HepG2 (cell line): ENCODE measurements at regions not wholly inside any gene's neighbourhood (a gene's known extent, or its start where the extent isn't known, plus 50 kb on each side); places are given as distances from the start of the nearest gene placed in this dataset.

Experiments
- ATAC-seq: fragments of 200-7000 bp; cut with Tn5 transposase; 3 replicates; pipeline ENCODE4 v1.9.1; 2020; ENCODE audit warnings: mild to moderate bottlenecking, moderate library complexity
- BruUV-seq: library from RNA; stranded (reverse); fragments of 400-500 nt; replicated peaks from 2 replicates; lab custom pipeline; 2021; lab: Mats Ljungman, UMichigan
- CTCF ChIA-PET: fragments of 300-600 bp; formaldehyde crosslinking; extraction: SDS; loops from one replicate; lab custom pipeline; 2021; ENCODE audit warnings: low total read pairs, inconsistent platforms, low intra/inter-chr PET ratio; lab: Yijun Ruan, JAX
- POLR2A ChIA-PET: fragments of 350-600 bp; sonication (Branson Sonifier 250); formaldehyde crosslinking; loops from one replicate; lab custom pipeline; 2020; ENCODE audit warnings: antibody characterized with exemption, inconsistent platforms; lab: Yijun Ruan, JAX
- DNase-seq: peaks from one replicate; pipeline ENCODE4 v3.0.0-alpha.2; 2015; ENCODE audit warnings: low spot score
- FAIRE-seq: peaks from 3 replicates; lab custom pipeline; 2011; peaks lifted over from hg19 to GRCh38; lab: Jason Lieb, UNC
- H2AFZ ChIP-seq: one replicate; pipeline ENCODE4 v1.6.1; 2011; ENCODE audit warnings: low read length, inconsistent platforms
- H3K27ac ChIP-seq: fragments of 300-600 bp; 3 replicates; pipeline ENCODE4 v1.8.0; 2011; ENCODE audit warnings: mixed run types, mild to moderate bottlenecking, mixed read lengths, low read length, inconsistent platforms; ENCODE audit not compliant: insufficient read depth; ENCODE audit errors: extremely low read length
- H3K27me3 ChIP-seq, 2 experiments: fragments of 200-600 bp in 1 of 2; 2 replicates in 1 of 2; 3 replicates in 1 of 2; pipeline versions ENCODE4 v1.6.0 to v1.8.0; 2011; ENCODE audit warnings: low read length in 2 of 2, mild to moderate bottlenecking in 2 of 2, moderate library complexity in 2 of 2, inconsistent platforms in 1 of 2; ENCODE audit not compliant: insufficient read depth in 2 of 2, control insufficient read depth in 1 of 2
- H3K36me3 ChIP-seq, 2 experiments: fragments of 200-600 bp in 1 of 2; replicated peaks in 1 of 2; 2 replicates in 1 of 2; 3 replicates in 1 of 2; pipeline versions ENCODE4 v1.5.1 to v1.8.0; 2011; ENCODE audit warnings: low read length in 2 of 2, inconsistent platforms in 1 of 2; ENCODE audit not compliant: insufficient read depth in 2 of 2, control insufficient read depth in 1 of 2
- H3K4me1 ChIP-seq: 2 replicates; pipeline ENCODE4 v1.5.1; 2012; ENCODE audit warnings: low read length, inconsistent platforms; ENCODE audit not compliant: insufficient read depth
- H3K4me2 ChIP-seq: 2 replicates; pipeline ENCODE4 v1.6.0; 2011; ENCODE audit warnings: low read depth, low read length, inconsistent platforms
- H3K4me3 ChIP-seq, 3 experiments: fragments of 200-600 bp in 1 of 3; sonication (generic), shearing (Covaris generic) in 1 of 3; replicated peaks in 1 of 3; 2 replicates each; pipeline ENCODE4 v1.5.1; 2011 to 2016; ENCODE audit warnings: low read length in 3 of 3, inconsistent platforms in 2 of 3, low read depth in 2 of 3, mild to moderate bottlenecking in 2 of 3, control low read depth in 1 of 3, mixed read lengths in 1 of 3; ENCODE audit not compliant: insufficient read depth in 1 of 3
- H3K79me2 ChIP-seq: one replicate; pipeline ENCODE4 v1.6.1; 2011; ENCODE audit warnings: low read length, inconsistent platforms; ENCODE audit not compliant: insufficient read depth
- H3K9ac ChIP-seq: 2 replicates; pipeline ENCODE4 v1.6.0; 2011; ENCODE audit warnings: mild to moderate bottlenecking, low read depth, low read length, inconsistent platforms; ENCODE audit not compliant: insufficient read depth
- H3K9me3 ChIP-seq: 2 replicates; pipeline ENCODE4 v1.5.1; 2012; ENCODE audit warnings: mild to moderate bottlenecking, low read length
- H4K20me1 ChIP-seq: 2 replicates; pipeline ENCODE4 v1.6.0; 2011; ENCODE audit warnings: inconsistent platforms, mild to moderate bottlenecking, low read length, moderate library complexity; ENCODE audit not compliant: insufficient read depth
- AHR ChIP-seq: IDR thresholded peaks from 2 replicates; pipeline ENCODE4 v1.6.1; 2018; ENCODE audit warnings: missing genetic modification reagents, missing compliant biosample characterization
- EZH2 ChIP-seq: conservative IDR thresholded peaks from 2 replicates; pipeline ENCODE4 v1.6.1; 2012; ENCODE audit warnings: mild to moderate bottlenecking, low read depth, low read length, moderate library complexity
- IRF2 ChIP-seq: IDR thresholded peaks from 2 replicates; pipeline ENCODE4 v1.6.1; 2018; ENCODE audit warnings: missing genetic modification reagents, missing compliant biosample characterization
- PRDM15 ChIP-seq: sonication (generic); formaldehyde crosslinking; IDR thresholded peaks from 2 replicates; pipeline ENCODE4 v1.4.0; 2020; ENCODE audit warnings: missing genetic modification reagents
- RFXAP ChIP-seq: sonication (generic); formaldehyde crosslinking; IDR thresholded peaks from 2 replicates; pipeline ENCODE4 v1.4.0; 2020; ENCODE audit warnings: missing genetic modification reagents, borderline replicate concordance
- SALL1 ChIP-seq: sonication (generic); formaldehyde crosslinking; IDR thresholded peaks from 2 replicates; pipeline ENCODE4 v1.8.0; 2022; ENCODE audit warnings: mild to moderate bottlenecking, missing genetic modification reagents
- SMARCE1 ChIP-seq: fragments of 450-650 bp; IDR thresholded peaks from 2 replicates; pipeline ENCODE4 v1.6.1; 2017; ENCODE audit warnings: borderline replicate concordance
- ZNF274 ChIP-seq: sonication (generic); formaldehyde crosslinking; IDR thresholded peaks from 2 replicates; pipeline ENCODE4 v1.5.1; 2020; ENCODE audit warnings: mild to moderate bottlenecking, missing genetic modification reagents
- ZNF451 ChIP-seq: sonication (generic); formaldehyde crosslinking; IDR thresholded peaks from 2 replicates; pipeline ENCODE4 v1.5.0; 2020; ENCODE audit warnings: mild to moderate bottlenecking, missing genetic modification reagents
- ZNF609 ChIP-seq: sonication (generic); formaldehyde crosslinking; IDR thresholded peaks from 2 replicates; pipeline ENCODE4 v1.4.0; 2020; ENCODE audit warnings: mild to moderate bottlenecking, missing genetic modification reagents, borderline replicate concordance
- WGBS: methylation state at CpG from one replicate; pipeline ENCODE4 v1.1.6; 2017; ENCODE audit warnings: low lambda C conversion rate; 5-methylcytosine and 5-hydroxymethylcytosine counted together
- in situ Hi-C: cut with HindIII; loops from 2 replicates; pipeline ENCODE4 v1.10.0; 2017; ENCODE audit warnings: low pct_unique_long_range_greater_than_20kb; ENCODE audit not compliant: extremely low pct_ligation_motif_present
- intact Hi-C: fragments of 100-400 bp; cut with micrococcal nuclease; formaldehyde crosslinking; loops from one replicate; pipeline ENCODE4 v1.10.0; 2022; ENCODE audit not compliant: unreplicated experiment
- TF ChIP-seq, protein P1 (sequence below): sonication (generic); formaldehyde crosslinking; IDR thresholded peaks from 2 replicates; pipeline ENCODE4 v1.5.0; 2020; ENCODE audit warnings: missing genetic modification reagents
- TF ChIP-seq, protein P2 (sequence below): IDR thresholded peaks from 2 replicates; pipeline ENCODE4 v1.6.1; 2018; ENCODE audit warnings: missing genetic modification reagents

DNA sequence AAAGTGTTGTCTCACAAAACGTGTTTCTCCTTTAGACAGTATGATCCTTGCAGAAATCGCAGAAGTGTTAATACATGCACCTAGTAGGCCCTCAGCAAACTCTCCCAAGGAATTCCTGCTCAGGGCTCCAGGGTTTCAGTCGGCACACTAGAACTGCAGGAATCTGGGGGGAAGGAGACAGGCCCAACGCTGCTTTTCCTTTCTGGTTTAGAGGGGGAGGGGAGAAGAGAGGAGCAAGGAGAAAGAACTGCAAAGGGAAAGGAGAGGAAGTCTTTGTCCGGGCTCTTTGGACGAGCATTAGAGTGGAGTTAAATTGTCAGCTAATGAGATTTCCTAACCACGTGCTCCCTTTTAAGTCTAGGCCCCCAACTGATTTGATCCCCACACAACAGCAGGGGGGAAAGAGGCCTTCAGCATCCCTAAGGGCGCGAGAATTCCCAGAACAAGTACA is 103.7 kb upstream of the SOD1 start:
- CTCF ChIA-PET, result no interaction called here
- no peak overlapping the region for H3K9ac ChIP-seq
- DNase-seq, result no peak
- TF ChIP-seq, protein P1, sequence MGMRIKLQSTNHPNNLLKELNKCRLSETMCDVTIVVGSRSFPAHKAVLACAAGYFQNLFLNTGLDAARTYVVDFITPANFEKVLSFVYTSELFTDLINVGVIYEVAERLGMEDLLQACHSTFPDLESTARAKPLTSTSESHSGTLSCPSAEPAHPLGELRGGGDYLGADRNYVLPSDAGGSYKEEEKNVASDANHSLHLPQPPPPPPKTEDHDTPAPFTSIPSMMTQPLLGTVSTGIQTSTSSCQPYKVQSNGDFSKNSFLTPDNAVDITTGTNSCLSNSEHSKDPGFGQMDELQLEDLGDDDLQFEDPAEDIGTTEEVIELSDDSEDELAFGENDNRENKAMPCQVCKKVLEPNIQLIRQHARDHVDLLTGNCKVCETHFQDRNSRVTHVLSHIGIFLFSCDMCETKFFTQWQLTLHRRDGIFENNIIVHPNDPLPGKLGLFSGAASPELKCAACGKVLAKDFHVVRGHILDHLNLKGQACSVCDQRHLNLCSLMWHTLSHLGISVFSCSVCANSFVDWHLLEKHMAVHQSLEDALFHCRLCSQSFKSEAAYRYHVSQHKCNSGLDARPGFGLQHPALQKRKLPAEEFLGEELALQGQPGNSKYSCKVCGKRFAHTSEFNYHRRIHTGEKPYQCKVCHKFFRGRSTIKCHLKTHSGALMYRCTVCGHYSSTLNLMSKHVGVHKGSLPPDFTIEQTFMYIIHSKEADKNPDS (CRISPR knock-in tag), result no peak
- TF ChIP-seq PRDM15 (CRISPR knock-in tag), result no peak
- TF ChIP-seq EZH2, result no peak
- TF ChIP-seq ZNF274 (CRISPR knock-in tag), result no peak
- no peak for TF ChIP-seq SALL1
- TF ChIP-seq RFXAP (CRISPR knock-in tag), result no peak
- no peak for TF ChIP-seq IRF2 (CRISPR knock-in tag)
- no peak for TF ChIP-seq AHR (CRISPR knock-in tag)
- TF ChIP-seq SMARCE1, result no peak
- TF ChIP-seq ZNF609 (CRISPR knock-in tag), result no peak
- TF ChIP-seq, protein P2, sequence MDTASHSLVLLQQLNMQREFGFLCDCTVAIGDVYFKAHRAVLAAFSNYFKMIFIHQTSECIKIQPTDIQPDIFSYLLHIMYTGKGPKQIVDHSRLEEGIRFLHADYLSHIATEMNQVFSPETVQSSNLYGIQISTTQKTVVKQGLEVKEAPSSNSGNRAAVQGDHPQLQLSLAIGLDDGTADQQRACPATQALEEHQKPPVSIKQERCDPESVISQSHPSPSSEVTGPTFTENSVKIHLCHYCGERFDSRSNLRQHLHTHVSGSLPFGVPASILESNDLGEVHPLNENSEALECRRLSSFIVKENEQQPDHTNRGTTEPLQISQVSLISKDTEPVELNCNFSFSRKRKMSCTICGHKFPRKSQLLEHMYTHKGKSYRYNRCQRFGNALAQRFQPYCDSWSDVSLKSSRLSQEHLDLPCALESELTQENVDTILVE (CRISPR knock-in tag), result no peak
- no peak for TF ChIP-seq ZNF451 (CRISPR knock-in tag)
- H3K4me1 ChIP-seq, result no peaks in the 10 kb centered on the region
- no peak for ATAC-seq
- intact Hi-C loops (no loop called here), in situ Hi-C loops (no loop called here)
- H3K27ac ChIP-seq, result no peak overlapping the region
- no peaks in the 10 kb centered on the region for H3K79me2 ChIP-seq
- WGBS, result 28% methylated on average over 9 of the region's 9 CpGs
- POLR2A ChIA-PET, result no interaction called here
- no peaks in the 10 kb centered on the region for H3K9me3 ChIP-seq
- no peak for FAIRE-seq
- H3K4me2 ChIP-seq, result no peak overlapping the region
- peaks cover 4 to 20% of the 10 kb centered on the region in 2 experiments for H3K27me3 ChIP-seq
- no peak overlapping the region for H2AFZ ChIP-seq
- no TSS peak for BruUV-seq
- no peaks in the 10 kb centered on the region for H3K36me3 ChIP-seq
- H3K4me3 ChIP-seq, result no peak overlapping the region
- H4K20me1 ChIP-seq, result no peaks in the 10 kb centered on the region
